Breast epithelium (tissue), 3 donors: ENCODE measurements at regions not wholly inside any gene's neighbourhood (a gene's known extent, or its start where the extent isn't known, plus 50 kb on each side); places are given as distances from the start of the nearest gene placed in this dataset.

Source experiments
- POLR2A ChIP-seq: fragments of 450-650 bp; IDR thresholded peaks from one replicate; pipeline ENCODE4 v1.6.1; 2016; ENCODE audit warnings: antibody characterized with exemption, mild to moderate bottlenecking, moderate library complexity
- TF ChIP-seq, protein P1 (sequence below), 3 donors: fragments of 450-650 bp; IDR thresholded peaks; one replicate each; pipeline ENCODE4 v1.5.1; 2016 to 2017; ENCODE audit warnings: antibody characterized with exemption in 3 of 3, mild to moderate bottlenecking in 3 of 3, moderate library complexity in 3 of 3

DNA sequence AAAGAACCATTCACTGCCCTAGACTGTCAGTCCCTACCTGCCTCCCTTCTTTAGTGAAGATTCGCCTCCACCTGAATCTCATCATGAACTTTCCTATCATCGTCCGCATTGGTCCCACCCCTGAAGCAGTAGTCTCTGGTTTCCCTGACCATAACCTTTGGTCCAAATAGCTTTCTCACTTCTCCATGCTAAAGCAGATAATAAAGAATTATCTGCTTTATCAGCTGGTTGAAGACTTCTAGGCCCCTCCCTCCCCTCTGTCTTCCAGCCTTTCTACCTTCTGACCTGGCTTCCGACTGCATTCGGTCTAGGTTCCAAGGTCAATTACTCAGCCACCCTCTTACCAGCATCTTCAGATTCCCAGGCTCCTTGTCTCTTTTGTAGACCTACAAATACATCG, 650.9 kb downstream of the HS3ST4 start:
- TF ChIP-seq, protein P1, sequence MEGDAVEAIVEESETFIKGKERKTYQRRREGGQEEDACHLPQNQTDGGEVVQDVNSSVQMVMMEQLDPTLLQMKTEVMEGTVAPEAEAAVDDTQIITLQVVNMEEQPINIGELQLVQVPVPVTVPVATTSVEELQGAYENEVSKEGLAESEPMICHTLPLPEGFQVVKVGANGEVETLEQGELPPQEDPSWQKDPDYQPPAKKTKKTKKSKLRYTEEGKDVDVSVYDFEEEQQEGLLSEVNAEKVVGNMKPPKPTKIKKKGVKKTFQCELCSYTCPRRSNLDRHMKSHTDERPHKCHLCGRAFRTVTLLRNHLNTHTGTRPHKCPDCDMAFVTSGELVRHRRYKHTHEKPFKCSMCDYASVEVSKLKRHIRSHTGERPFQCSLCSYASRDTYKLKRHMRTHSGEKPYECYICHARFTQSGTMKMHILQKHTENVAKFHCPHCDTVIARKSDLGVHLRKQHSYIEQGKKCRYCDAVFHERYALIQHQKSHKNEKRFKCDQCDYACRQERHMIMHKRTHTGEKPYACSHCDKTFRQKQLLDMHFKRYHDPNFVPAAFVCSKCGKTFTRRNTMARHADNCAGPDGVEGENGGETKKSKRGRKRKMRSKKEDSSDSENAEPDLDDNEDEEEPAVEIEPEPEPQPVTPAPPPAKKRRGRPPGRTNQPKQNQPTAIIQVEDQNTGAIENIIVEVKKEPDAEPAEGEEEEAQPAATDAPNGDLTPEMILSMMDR (IDR thresholded peaks at IDR 0.05), result no peak
- TF ChIP-seq POLR2A, result no peak
